HG03520 (cell line): ENCODE measurements at regions not wholly inside any gene's neighbourhood (a gene's known extent, or its start where the extent isn't known, plus 50 kb on each side); places are given as distances from the start of the nearest gene placed in this dataset.

Experiments
- ATAC-seq: cut with Tn5 transposase; IDR thresholded peaks from one replicate; pipeline ENCODE4 v1.9.1; 2021; ENCODE audit warnings: mild to moderate bottlenecking, moderate library complexity; ENCODE audit not compliant: unreplicated experiment

DNA sequence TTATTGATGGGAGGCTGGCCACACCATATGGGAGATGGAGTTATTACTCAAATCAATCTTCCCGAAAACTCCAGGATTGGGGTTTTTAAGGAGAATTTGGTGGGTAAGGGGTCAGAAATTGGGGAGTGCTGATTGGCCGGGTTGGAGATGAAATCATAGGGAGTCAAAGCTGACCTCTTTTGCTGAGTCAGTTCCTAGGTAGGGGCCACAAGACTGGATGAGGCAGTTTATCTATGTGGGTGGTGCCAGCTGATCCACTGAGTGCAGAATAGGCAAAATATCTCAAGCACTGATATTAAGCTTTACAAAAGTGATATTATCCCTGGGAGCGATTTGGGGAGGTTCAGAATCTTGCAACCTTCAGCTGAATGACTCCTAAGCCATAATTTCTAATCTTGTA is 75.7 kb upstream of the CLINT1 start:
- no peak for ATAC-seq

GRCh38 chr5:157933005-157933404 is 74.1 kb upstream of the CLINT1 start:
- no peak for ATAC-seq

DNA sequence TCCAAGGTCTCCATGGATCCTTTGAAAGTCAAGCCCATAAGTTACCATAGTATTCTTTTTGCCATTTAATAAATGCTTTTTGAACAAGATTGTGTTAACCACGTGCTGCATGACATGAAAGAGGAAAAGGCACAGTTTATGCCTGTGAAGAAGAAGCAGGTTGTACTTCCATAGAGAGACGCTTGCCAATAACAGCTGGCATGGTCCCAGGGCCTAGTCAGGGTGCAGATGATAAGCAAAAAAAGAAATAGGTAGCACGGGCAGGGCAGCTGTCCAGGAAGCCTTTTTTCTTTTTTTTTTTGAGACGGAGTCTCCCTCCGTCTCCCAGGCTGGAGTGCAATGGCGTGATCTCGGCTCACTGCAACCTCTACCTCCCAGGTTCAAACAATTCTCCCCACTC is 71.8 kb upstream of the CLINT1 start:
- ATAC-seq: no peak

DNA sequence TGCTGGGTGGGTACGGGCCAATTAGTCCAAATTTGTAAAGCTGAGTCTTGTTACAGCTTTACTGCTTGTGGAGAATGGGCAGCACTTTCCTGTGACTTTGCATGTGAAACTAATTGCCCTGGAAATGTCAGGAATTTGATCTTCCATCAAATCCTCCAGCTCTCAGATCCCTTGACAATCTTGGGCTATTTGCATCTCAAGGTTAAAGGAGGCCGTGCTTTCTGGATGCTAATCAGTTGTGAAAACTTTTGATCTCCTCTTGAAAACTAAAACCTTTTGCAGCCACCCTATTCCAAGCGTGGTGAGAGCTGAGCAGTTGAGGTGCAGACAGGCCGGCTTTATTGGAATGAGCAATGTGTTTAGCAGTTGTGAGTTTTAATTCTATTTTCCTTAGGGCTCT is 68.0 kb upstream of the CLINT1 start:
- ATAC-seq: no peak

GRCh38 chr5:157925786-157926671 is 67.1 kb upstream of the CLINT1 start:
- no peak for ATAC-seq

DNA sequence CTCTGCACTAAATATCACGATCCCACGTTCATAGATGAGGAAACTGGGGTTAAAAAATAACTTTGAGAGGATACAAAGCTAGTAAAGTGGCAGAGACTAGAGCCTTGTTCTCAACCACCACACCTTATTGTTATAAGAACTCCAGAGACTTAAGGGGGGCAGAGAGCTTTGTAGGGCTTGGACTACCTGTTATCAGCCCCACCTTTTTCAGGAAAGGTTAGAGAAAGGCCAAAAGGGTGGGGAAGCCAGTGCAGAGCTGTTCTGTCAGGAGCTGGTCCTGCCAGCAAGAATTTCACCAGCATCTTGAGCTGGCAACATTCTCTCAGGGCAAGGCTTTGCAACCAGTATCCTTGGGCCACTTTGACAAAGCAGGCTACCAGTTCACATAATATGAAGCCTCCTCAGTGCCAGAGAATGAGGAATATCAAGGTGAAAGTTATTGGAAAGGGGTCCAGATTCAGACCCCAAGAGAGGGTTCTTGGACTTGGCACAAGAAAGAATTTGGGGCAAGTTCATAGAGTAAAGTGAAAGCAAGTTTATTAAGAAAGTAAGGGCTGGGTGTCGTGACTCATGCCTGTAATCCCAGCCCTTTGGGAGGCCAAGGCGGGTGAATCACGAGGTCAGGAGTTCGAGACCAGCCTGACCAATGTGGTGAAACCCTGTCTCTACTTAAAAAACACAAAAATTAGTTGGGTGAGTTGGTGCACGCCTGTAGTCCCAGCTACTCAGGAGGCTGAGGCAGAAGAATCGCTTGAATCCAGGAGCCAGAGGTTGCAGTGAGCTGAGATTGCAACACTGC is 66.2 kb upstream of the CLINT1 start:
- ATAC-seq: no peak

- ATAC-seq: no peak
Measured at GRCh38 chr5:157924490-157924889, 65.5 kb upstream of the CLINT1 start.

GRCh38 chr5:157923765-157924164 is 64.8 kb upstream of the CLINT1 start:
- no peak for ATAC-seq

- ATAC-seq: no peak
Measured at GRCh38 chr5:157922026-157922425, 63.1 kb upstream of the CLINT1 start.

- no peak for ATAC-seq
Measured at GRCh38 chr5:157920828-157921170, 61.9 kb upstream of the CLINT1 start.

- no peak for ATAC-seq
Measured at GRCh38 chr5:157918811-157919742, 60.1 kb upstream of the CLINT1 start.

DNA sequence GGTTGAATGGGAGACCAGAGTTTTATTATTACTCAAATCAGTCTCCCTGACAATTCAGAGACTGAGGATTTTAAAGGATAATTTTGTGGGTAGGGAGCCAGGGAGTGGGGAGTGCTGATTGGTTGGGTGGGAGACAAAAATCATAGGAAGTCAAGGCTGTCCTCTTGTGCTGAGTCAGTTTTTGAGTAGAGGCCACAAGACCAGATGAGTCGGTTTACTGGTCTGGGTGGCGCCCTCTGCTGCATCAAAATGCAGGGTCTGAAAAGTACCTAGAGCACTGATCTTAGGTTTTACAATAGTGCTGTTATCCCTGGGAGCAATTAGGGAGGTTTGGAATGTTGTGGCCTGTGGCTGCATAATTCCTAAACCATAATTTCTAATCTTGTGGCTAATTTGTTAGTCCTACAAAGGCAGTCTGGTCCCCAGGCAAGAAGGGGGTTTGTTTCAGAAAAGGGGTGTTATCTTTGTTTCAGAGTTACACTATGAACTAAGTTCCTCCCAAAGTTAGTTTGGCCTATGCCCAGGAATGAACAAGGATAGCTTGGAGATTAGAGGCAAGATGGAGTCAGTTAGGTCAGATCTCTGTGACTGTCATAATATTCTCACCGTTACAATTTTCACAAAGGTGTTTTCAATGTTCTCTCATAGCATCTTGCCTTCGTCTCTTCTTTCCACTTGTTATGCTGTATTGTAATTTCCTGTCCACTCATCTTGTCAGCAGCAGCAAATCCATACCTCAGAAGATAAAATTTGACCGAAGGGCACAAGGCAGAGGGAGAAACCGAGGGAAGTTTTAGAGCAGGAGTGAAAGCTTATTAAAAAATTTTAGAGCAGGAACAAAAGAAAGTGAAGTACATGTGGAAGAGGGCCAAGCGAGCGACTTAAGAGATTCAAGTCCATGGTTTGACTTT is 59.2 kb upstream of the CLINT1 start:
- no peak for ATAC-seq

DNA sequence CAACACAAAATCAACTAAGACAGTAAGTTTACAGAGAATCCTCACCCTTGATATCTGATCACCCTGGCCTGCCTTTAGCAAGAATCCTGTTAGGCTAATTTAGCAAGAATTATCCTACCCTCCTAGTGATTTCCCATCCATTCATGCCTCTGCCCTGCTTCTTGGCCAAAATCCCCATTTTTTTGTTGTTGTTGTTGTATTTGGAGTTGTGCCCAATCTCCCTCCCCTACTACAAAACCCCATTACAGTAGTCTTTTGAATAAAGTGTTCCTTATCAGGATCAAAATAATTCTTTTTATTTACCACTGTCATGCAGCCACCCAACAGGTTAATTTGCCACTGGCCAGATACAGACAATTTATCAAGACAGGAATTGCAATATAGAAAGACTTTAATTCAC is 58.5 kb upstream of the CLINT1 start:
- ATAC-seq: no peak

- no peak for ATAC-seq
Measured at GRCh38 chr5:157915638-157916037, 56.7 kb upstream of the CLINT1 start.

DNA sequence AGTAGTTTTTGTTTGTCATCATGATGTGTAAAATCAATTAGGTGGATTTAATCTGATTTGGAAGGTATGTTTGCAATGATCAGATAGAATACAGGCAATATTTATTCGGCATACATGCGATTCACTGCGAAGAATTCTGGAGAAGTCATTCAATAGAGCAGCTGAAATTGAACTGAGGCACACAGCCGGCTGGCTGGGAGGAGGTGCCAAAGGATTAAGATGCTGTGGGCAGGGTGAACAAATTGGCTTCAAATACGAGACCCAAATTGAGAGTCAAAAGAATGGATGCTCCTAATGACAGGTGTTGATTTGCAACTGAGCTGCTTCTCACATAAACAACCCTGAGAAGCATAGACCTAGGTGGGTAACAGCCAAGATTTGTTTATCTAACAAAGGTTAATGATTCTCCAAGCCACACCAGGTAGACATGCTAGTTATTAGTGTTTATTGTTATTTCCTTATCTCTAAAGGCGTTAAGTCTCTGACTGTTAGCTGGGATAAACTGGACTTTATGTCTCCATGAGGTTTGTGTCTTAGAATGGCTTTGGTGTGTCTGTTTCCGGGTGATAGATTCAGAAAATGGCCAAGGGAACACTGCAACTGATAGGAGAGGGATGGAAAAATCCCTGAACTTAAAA is 55.3 kb upstream of the CLINT1 start:
- ATAC-seq: no peak

GRCh38 chr5:157913575-157913974 is 54.6 kb upstream of the CLINT1 start:
- ATAC-seq: no peak

GRCh38 chr5:157912621-157913325 is 53.8 kb upstream of the CLINT1 start:
- peak; percentile 89 for ATAC-seq

GRCh38 chr5:157911568-157911967 is 52.6 kb upstream of the CLINT1 start:
- no peak for ATAC-seq
